IPS-18c (cell line): ENCODE measurements at regions not wholly inside any gene's neighbourhood (a gene's known extent, or its start where the extent isn't known, plus 50 kb on each side); places are given as distances from the start of the nearest gene placed in this dataset.

ENCODE experiments used
- H3K4me3 ChIP-seq: 2 replicates; pipeline ENCODE4 v1.7.0; 2013; ENCODE audit warnings: low read depth, mild to moderate bottlenecking, low read length, moderate library complexity; ENCODE audit not compliant: insufficient read depth
- H3K9me3 ChIP-seq: one replicate; pipeline ENCODE4 v1.6.1; 2013; ENCODE audit warnings: mild to moderate bottlenecking, low read length, moderate library complexity; ENCODE audit not compliant: control insufficient read depth, insufficient read depth

DNA sequence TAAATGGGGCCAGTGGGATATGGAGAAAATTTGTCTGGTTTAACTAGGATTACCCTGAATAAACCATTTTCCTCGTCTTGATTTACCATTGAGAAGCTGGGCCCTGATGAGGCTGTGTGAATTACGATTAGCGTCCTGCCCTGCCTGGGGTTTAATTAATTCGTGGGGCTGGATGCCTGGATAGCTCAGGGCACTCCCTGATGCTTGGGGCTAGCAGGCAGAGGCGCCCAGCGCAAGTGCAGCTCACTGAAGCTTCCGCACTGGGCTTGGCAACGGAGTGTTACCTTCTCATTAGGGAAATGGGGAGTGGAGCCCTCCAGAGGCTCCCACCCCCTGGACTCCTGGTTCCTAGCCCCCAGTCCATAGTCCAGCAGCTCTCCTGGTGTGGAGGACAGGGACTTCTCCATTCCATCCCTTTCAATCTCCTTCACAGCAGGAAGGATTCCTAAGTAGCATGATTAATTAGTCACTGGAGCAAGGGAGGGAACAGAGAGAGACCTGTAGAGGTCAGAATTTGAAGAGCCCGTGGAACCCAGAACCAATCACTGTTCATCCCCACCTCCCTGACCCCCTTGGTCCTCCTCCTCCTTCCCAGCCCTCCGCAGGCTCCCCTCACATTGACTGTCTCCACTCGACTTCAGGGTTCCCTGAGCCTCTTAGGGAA lies 107.2 kb downstream of the UQCRFS1 start:
- Histone ChIP-seq H3K4me3 (no peak overlapping the region), H3K9me3 (no peaks in the 10 kb centered on the region)

DNA sequence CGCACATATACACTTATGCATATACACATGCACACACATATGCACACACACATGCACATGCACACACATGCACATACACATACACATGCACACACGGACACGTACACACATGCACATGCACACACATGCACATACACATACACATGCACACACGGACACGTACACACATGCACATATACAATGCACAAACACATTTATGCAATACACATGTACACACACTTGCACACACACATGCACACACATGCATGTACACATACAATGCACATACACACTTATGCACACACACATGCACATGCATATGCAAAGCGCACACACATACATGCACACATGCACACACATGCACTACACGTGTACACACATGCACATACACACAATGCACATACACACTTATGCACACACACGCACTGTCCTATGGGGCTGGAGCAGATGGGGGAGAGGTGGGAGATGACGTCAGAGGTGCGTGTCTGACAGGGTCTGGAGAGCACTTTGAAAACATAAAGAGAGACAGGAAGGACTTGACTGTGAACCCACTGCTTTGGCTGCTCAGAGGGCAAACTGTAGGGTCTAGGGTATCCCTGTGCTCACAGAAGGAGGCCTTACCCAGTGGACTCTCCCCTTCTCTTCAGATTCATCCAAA lies 108.2 kb downstream of the UQCRFS1 start:
- H3K4me3 ChIP-seq, result no peak overlapping the region
- no peaks in the 10 kb centered on the region for H3K9me3 ChIP-seq

DNA sequence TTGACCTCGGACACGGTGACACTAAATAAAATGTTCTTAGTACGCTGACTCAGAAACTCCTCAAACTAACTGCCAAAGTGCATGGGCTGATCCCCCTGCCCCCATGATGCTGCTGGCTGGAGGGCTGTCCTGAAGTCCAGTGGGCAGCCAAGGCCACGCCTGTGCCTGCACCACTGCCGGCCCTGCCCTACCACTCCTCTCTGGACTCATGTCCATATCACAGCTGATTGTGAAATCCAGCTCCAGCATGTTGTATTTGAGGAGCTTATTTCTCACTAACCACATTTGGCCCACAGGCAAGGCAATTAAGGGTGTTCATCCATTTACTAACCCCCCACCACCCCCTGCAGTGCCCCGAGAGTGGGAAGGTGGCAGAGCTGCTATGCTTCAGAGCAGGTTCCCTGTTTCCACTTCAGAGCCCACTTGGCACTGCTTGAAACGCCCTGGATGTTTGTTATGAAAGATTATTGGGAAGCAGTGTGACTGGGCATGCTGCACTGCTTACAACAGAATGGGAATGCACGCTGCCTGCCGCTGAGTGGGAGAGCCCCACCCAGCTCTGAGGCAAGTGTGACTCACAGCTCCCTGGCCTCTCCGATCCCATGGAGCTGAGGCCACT lies 114.0 kb downstream of the UQCRFS1 start:
- no peak overlapping the region for H3K4me3 ChIP-seq
- no peaks in the 10 kb centered on the region for H3K9me3 ChIP-seq

DNA sequence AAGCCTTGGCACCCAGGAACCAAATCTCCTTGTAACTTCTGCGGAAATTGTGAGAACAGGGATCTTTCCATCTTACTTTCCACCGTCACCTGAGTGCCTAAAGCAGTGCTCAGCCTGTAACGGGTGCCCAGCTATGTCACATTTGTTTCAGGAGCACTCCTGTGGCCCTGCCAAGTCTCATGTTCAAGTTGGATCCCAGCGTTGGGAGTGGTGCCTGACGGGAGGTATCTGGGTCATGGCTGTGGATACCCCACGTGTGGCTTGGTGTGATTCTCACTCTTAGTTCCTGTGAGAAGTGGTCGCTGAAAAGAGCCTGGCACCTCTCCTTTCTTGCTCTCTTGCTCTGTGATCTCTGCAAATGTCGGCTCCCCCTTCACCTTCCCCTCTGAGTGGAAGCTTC lies 114.9 kb downstream of the UQCRFS1 start:
- H3K4me3 ChIP-seq, result no peak overlapping the region

DNA sequence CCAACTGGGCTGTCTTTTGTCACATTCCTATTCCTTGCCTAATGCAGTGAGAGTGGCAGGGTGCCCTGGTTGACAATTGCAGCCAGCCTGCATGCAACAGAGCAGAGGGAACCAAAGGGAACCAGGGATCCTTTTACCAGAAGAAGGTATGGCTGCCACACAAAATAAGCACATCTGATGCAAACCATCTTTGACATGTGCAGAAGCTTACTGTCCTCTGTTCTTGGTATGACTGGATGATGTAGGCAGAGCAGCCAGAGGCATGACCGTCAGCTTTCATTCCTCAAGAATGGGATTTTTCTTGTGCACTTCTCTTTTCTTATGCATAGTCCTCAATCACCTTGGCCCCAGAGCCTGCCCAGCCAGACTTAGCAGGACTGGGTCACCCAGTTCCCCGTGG lies 116.1 kb downstream of the UQCRFS1 start:
- peaks cover 2% of the 10 kb centered on the region for H3K9me3 ChIP-seq
- H3K4me3 ChIP-seq, result no peak overlapping the region

More for the DNA sequence above, 114.9 kb downstream of the UQCRFS1 start:
- peaks cover 1% of the 10 kb centered on the region for H3K9me3 ChIP-seq

DNA sequence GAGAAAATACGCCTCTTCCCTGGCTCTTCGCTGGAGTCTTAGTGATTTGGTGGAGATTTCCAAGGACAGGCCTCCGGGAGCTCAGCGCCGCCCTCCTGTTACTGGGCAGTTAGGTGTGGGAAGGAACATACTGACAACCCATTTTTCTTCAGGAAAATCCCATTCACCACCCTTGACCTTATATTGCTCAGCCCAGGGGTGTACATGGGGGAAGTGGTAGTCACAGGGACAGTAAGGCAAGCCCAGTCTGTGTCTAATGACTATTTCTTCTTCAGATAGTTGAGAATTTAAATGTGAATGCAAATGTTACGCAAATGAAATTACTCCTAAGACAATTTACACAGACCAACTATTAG lies 119.4 kb downstream of the UQCRFS1 start:
- peaks cover 2% of the 10 kb centered on the region for H3K9me3 ChIP-seq
- H3K4me3 ChIP-seq, result no peak overlapping the region

DNA sequence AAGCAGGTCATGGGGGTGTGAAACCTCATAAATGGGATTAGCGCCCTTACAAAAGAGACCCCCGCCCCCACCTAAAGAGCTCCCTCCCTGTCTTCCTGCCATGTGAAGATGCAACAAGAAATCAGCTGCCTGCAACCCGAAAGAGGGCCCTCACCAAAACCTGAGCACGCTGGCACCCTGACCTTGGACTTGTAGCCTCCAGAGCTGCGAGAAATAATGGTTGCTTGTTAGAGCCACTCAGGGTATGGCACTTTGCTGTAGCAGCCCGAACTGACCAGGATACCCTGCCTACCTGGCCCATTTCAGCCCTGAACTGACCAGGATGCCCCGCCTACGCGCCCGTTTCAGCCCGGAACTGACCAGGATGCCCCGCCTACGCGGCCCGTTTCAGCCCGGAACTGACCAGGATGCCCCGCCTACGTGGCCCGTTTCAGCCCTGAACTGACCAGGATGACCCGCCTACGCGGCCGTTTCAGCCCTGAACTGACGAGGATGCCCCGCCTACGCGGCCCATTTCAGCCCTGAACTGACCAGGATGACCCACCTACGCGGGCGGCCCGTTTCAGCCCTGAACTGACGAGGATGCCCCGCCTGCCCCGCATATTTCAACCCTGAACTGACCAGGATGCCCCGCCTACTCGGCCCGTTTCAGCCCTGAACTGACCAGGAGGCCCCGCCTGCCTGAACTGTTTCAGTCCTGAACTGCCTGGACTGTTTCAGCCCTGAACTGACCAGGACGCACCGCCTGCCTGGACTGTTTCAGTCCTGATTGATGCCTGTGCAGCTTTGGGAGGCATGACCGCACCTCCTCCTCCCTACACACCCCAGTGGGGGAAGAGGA lies 120.0 kb downstream of the UQCRFS1 start:
- H3K4me3 ChIP-seq, result no peak overlapping the region
- peaks cover 2% of the 10 kb centered on the region for H3K9me3 ChIP-seq

DNA sequence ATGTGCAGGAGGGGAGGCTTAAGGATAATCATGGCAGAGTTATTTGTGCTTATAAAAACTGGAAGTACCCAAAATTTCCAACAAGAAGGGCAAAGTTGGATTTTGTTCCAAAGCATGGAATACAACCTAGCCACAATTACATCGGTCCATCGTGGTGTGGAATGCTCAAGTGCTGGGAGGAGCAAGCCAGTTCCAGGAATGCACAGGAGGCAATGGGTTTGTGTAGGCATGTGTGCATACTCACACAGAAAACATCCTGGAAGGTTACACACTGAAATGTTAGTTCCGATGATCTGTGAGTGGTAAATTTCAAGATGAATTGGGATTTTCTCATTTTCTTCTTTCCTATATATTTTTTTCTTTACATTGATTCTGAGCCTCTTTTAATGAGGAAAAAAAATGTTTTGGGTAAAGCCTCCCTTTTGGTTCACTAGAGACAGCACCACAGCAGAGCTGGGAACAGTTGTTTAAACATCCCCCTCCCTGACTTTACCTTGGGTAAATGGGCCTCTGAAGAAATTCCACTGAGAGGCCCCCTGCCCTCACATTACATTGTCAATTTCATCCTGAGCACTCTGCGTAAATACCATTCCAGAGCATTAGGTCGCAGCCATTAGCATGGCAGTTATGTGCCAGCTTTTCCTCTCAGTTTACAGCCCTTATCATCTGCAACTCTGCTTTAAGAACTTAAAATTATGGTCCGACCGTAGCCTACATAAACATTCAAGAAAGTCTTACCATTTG lies 122.0 kb downstream of the UQCRFS1 start:
- no peak overlapping the region for H3K4me3 ChIP-seq

DNA sequence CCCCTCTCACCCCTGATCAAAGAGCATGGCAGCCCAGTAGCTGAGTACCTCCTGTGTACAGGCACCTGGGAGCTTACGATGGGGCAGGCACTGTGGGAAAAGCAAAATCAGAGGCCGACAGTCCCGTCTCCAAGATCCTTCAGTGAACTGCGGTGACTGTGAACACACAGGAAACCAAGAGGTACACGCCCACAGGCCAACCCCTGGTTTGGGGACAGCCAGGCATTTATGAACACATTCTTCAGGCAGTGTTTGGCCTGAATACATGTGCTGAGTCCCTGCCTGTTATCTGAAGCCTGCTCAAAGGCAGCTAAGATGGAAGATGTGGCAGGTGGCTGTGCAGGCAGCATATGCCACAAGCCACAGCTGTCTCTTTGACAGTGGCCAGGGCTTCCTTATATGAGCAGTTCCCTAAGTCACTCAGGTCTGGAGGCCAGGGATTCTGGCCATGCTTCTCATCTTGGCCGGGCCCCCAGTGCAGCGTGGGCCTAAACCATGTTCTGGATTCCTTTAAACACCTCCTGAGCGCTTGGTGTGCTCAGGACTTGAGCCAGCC lies 123.6 kb downstream of the UQCRFS1 start:
- Histone ChIP-seq H3K4me3 (no peak overlapping the region), H3K9me3 (peaks cover 2% of the 10 kb centered on the region)

More for the DNA sequence above, 122.0 kb downstream of the UQCRFS1 start:
- peaks cover 2% of the 10 kb centered on the region for H3K9me3 ChIP-seq

DNA sequence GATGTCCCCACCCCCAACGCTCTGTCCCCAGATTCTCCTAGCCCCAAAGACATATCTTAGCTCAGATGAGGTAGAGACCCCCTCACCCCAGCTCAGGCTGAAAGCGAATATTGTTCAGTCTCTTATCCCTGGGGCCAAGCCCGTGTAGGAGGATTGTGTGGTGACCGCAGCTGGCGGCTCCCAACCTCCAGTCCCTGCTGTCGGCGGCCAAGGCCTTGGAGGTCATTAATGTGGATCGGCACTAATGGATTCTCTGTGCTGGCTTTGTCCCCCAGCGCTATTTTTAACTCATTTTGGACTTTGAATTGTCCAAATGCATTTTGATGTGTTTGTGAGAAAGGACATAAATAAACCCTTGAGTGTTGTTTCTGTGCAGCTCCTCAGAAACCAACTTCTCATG lies 124.2 kb downstream of the UQCRFS1 start:
- peaks cover 2% of the 10 kb centered on the region for H3K9me3 ChIP-seq

DNA sequence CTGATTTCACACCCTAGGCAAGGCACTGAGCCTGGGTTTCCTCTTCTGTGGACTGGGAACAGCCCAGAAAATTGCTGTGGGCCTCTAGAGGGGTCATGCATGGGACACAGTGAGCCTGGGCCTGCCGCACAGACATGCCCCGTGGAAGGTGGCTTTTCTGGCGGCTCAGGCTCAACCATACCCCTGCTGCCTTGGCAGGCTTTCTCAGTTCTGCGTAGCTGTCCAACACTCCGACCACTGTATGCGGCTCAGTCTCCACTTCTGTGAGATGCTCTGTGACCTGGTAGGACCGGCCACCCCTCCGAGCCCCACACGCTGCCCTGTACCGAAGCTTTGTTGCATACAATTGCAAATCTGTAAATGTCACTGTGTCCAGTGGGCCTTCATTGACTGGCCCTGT lies 126.3 kb downstream of the UQCRFS1 start:
- Histone ChIP-seq H3K9me3 (no peaks in the 10 kb centered on the region), H3K4me3 (no peak overlapping the region)

More for the DNA sequence above, 124.2 kb downstream of the UQCRFS1 start:
- H3K4me3 ChIP-seq, result no peak overlapping the region

DNA sequence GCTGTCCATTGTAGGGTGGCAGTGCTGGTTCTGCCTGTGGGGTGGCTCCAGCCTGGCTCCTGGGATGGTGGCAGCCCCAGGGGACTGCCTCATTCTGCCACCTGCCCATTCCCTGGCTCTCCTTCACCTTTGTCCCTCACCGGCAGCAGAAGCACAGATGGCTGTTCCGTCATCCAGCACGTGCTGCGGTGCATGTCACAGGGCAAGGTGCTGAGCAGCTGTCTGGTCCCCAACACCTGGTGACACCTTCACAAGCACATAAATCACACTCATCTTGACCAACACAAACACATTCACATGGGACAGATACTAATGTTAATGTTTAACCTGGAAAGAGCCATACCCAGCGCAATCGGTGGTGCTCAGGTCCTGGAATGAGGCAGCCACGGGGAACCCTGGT lies 126.8 kb downstream of the UQCRFS1 start:
- peaks cover under 1% of the 10 kb centered on the region for H3K9me3 ChIP-seq
- H3K4me3 ChIP-seq, result no peak overlapping the region

DNA sequence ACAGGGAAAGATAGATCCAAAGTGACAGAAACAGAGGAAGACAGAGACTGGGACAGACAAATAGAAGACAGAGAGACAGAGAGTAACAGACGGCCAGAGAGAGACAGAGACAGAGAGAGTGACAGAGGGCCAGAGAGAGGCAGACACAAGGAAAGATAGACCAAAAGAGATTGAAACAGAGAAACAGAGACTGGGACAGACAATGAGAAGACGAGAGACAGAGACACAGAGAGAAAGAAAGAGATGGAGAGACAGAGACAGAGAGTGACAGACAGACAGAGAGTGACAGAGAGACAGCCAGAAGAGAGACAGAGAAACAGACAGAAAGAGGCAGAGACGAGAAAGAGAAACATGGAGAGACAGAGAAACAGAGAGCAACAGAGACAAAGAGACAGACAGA lies 127.3 kb downstream of the UQCRFS1 start:
- peaks cover 3% of the 10 kb centered on the region for H3K9me3 ChIP-seq
- H3K4me3 ChIP-seq, result no peak overlapping the region

DNA sequence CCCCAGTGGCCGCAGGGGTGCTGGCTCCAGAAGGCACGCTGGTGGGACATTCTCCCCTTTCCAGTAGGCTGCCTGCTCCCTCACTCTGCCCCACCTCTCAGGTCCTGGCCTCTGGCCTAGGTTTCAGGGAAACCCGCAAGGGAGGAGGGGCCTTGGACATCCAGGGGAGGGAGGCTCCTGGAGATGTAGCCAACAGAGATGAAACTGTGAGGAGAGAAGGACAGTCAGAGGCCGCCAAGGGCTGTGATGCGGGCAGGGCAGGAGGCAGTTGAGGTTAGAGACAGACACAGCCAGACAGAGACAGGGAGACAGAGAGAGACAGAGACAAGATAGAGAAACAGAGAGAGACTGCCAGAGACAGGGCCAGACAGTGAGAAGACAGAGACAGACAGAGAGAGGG lies 127.7 kb downstream of the UQCRFS1 start:
- no peak overlapping the region for H3K4me3 ChIP-seq
- peaks cover 3% of the 10 kb centered on the region for H3K9me3 ChIP-seq

DNA sequence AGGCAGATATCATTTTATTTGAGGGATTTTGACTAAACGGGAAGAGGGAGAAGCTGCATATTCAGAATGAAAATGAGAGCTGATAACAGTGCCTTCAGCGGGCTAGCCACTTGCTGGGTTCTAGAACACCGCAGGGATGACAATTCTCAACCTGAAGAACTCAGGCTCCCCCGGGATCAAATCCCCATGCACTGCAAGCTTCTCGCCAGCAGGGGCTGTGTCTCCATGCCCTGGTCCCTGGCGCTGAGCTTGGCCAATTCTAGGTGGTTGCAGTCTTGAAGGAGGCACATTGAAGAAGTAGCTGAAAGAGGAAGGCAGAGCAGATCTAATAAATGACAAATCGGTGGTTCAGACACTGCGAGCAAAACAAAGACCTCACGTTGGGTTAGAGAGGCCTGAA lies 128.7 kb downstream of the UQCRFS1 start:
- Histone ChIP-seq H3K9me3 (peaks cover 3% of the 10 kb centered on the region), H3K4me3 (no peak overlapping the region)

DNA sequence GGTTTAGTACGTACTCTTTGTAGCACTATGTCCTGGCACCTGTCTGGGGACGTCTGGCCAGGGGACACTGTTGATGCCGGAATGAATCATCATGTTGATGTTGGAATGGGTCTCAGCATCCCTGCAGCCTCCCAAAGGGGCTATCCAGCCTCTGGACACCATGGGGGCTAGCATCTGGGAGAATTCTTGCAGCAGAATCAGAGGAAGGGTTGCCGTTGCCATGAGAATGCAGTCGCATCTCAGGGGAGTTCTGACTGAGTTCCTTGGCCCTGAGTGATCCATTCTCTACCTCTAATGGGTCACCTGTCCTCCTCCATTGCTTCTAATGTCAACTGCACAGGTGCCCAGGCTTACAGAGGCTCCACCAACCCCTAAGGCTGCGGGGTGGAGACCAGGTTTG lies 129.1 kb downstream of the UQCRFS1 start:
- no peak overlapping the region for H3K4me3 ChIP-seq

More for the DNA sequence above, 129.1 kb downstream of the UQCRFS1 start:
- H3K9me3 ChIP-seq, result peaks cover 3% of the 10 kb centered on the region
